ENCODE measurements at regions not wholly inside any gene's neighbourhood (a gene's known extent, or its start where the extent isn't known, plus 50 kb on each side); places are given as distances from the start of the nearest gene placed in this dataset.
"Not testable (repeated sequence)": the region's sequence is repeated elsewhere in the genome, so short reads cannot be mapped to it uniquely, and the experiment has no call there.

DNA sequence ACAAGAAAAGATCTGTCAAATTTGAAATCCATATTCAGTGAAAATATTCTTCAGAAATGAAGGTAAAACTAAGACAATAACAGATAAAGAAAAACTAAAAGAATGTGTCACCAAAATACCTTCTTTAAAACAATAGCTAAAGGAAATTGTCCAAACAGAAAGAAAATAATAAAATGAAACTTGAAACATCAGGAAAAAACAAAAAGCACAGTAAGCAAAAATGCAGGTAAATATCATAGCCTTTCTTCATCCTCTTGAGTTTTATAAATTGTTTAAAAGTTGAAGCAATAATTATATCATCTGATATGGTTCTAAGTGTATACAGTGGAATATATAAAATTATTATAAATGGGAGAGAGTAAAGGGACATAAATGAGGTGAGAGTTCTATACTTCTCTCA, 103.8 kb upstream of the PDE1A start:
- no peaks in the 10 kb centered on the region for H3K27me3 Mint-ChIP-seq
- CTCF ChIA-PET = no interaction called here
- H3K9me3 Mint-ChIP-seq = no peaks in the 10 kb centered on the region
- H3K4me1 Mint-ChIP-seq = no peaks in the 10 kb centered on the region
- H3K4me3 Mint-ChIP-seq = no peak overlapping the region
- POLR2A ChIA-PET = no interaction called here
- no peak for DNase-seq
- no peak overlapping the region for H3K27ac Mint-ChIP-seq
- no peaks in the 10 kb centered on the region for H3K36me3 Mint-ChIP-seq (ENCODE audit: low read depth)

DNA sequence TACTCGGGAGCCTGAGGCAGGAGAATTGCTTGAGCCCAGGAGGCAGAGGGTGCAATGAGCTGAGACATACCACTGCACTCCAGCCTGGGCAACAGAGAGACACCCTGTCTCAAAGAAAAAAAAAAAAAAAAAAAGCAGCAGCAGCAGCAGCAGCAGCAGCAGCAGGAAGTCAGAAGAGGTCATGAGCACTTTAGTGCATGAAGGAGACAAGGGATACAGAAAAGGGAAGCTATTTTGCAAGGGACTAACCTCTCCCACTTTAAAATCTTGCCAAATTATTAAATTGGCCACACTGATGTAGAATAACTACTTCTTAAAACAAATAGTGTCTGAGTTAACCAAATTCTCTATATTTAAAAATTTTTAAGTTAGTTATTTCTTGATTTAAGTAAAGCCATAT, 113.4 kb upstream of the PDE1A start:
- CTCF ChIA-PET = no interaction called here
- no peak overlapping the region for H3K4me3 Mint-ChIP-seq
- no peaks in the 10 kb centered on the region for H3K27me3 Mint-ChIP-seq

DNA sequence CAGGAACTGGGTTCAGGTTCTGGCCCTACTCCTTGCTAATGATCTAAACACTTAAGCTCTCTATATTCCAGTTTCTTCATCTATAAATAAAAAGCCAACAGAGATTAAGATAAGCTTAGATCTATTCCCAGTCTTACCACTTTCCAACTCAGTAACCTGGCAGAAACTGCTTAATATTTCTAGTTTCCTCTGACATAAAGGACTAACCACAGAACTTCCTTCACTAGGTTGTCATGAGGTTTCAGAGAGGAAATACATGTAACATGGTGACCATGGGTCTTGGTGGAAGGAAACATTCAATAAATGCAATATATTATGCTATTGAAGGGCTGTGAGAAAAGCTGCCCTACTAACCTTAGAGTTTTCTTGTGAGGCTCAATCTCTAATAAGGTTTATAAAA, 114.4 kb upstream of the PDE1A start:
- Mint-ChIP-seq H3K36me3 (ENCODE audit: low read depth) (no peaks in the 10 kb centered on the region), H3K4me1 (peaks cover 2% of the 10 kb centered on the region), H3K4me3 (no peak overlapping the region), H3K27me3 (no peaks in the 10 kb centered on the region), H3K27ac (no peak overlapping the region), H3K9me3 (no peaks in the 10 kb centered on the region)
- POLR2A ChIA-PET = no interaction called here
- DNase-seq = no peak
- CTCF ChIA-PET = no interaction called here

More for the DNA sequence above, 113.4 kb upstream of the PDE1A start:
- H3K4me1 Mint-ChIP-seq = peaks cover 2% of the 10 kb centered on the region
- H3K27ac Mint-ChIP-seq = no peak overlapping the region
- H3K36me3 Mint-ChIP-seq (ENCODE audit: low read depth) = no peaks in the 10 kb centered on the region
- POLR2A ChIA-PET = no interaction called here
- H3K9me3 Mint-ChIP-seq = no peaks in the 10 kb centered on the region
- DNase-seq = no peak

DNA sequence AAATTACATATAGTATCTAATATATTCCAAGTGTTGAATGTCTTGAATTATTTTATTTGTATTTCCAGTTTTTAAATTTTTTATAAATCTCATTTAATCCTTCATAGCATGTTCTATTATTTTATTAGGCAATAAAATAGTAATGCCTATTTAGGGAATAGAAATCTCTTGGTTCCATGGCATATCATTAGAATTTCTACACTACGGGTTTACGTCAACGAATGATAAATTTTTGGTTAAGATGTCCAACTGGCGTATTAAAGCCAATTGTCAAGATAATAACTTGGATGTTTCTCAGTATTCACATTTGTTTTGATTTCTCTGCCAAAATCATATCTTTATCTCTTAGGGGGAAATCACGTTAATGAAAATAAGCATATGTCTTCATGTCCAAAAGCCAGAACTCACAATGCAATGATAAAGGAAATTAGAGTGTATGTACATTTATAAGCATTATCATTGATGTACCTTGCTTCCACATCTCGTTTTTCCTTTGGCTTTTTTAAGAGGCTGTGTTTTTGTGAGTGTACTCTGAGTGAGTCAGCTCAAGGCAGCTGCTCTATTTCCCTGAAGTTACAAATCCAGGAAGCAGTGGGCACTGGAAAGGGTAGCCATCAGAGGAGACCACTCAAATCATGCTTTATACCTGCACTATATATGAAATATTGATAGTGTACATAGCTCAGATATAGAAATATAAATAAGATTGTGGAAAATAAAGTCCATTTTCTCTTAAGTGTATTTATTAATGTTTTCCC, 115.8 kb upstream of the PDE1A start:
- no peaks in the 10 kb centered on the region for H3K27me3 Mint-ChIP-seq
- no peak for DNase-seq
- ChIA-PET CTCF (no interaction called here), POLR2A (no interaction called here)
- no peaks in the 10 kb centered on the region for H3K36me3 Mint-ChIP-seq (ENCODE audit: low read depth)
- H3K4me3 Mint-ChIP-seq = no peak overlapping the region
- H3K9me3 Mint-ChIP-seq = no peaks in the 10 kb centered on the region
- H3K27ac Mint-ChIP-seq = no peak overlapping the region
- peaks cover 2% of the 10 kb centered on the region for H3K4me1 Mint-ChIP-seq

DNA sequence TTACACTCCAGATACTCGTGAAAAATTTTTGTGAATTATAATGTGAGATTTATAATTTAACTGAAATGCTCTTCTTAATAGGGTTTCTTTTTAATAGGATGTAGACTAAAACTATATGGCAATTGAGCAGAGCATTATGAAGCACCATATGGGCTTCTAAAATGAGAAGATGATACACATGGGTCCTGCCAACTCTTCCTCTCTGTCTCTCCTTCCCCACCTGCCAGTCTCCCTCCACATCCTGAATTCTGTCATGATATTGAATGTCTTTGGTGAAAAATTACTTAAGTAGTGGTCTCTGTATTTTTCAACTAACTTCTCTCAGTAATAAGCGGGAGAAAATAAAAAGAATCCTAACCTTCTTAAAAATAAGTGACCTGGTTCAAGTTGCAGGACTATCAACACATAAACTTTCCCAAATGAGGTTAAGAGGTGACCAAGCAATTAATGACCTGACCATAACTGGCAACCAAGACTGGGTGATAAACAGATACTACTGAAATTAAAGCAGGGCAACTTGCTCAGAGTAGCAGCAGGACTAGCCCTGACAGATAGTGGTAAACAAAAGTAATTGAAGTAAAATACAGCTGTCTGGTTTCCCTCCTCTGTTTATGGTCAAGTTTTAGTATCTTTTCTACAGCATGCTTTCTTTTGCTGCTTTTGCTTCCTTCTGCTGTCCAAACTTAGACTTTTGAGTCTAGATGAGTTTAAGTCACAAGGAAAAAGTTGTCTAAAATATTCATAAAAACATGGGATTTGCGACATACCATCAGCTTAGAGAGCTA, 117.1 kb upstream of the PDE1A start:
- CTCF ChIA-PET = no interaction called here
- DNase-seq = no peak
- peaks cover 2% of the 10 kb centered on the region for H3K4me1 Mint-ChIP-seq
- no peaks in the 10 kb centered on the region for H3K36me3 Mint-ChIP-seq (ENCODE audit: low read depth)
- no peak overlapping the region for H3K4me3 Mint-ChIP-seq
- POLR2A ChIA-PET = no interaction called here
- H3K27ac Mint-ChIP-seq = no peak overlapping the region
- H3K27me3 Mint-ChIP-seq = no peaks in the 10 kb centered on the region
- H3K9me3 Mint-ChIP-seq = no peaks in the 10 kb centered on the region

DNA sequence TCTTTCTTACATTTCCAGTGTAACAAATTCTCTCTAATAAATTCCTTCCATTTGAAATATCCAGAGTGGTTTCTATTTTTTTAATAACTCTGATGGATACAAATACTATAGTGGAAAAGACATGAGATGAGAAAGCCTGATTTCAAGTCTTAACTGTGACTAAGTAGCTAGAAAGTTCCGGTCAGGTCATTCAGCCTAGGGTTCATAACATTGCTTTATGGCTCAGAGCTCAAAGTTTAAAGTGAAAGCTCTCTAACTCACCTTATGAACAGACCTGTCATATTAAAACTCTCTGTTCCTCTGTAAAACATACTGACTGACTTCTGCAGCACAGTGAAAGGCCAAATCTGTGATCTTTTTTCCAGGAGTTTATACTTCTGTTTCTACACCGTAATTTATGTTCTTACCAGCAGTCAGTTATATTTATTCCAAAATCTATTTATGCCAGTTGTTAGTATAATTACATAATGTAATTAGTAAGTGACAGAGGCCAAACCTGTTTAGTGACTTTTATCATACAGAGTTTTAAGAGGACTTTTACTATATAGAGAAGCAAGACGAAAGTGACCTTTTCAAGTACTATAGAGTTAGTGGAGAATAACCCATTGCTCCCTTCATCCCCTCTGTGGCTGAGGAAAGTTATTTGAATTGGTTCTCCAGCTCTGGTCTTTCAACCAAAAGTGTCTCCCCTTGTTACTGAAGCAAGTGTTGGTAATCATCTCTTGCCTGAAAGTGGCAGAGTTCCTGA, 118.8 kb upstream of the PDE1A start:
- CTCF ChIA-PET = no interaction called here
- H3K4me3 Mint-ChIP-seq = no peak overlapping the region
- POLR2A ChIA-PET = no interaction called here
- peaks cover 2% of the 10 kb centered on the region for H3K4me1 Mint-ChIP-seq
- H3K27me3 Mint-ChIP-seq = no peaks in the 10 kb centered on the region
- H3K9me3 Mint-ChIP-seq = no peaks in the 10 kb centered on the region
- H3K27ac Mint-ChIP-seq = no peak overlapping the region
- no peak for DNase-seq
- H3K36me3 Mint-ChIP-seq (ENCODE audit: low read depth) = no peaks in the 10 kb centered on the region

DNA sequence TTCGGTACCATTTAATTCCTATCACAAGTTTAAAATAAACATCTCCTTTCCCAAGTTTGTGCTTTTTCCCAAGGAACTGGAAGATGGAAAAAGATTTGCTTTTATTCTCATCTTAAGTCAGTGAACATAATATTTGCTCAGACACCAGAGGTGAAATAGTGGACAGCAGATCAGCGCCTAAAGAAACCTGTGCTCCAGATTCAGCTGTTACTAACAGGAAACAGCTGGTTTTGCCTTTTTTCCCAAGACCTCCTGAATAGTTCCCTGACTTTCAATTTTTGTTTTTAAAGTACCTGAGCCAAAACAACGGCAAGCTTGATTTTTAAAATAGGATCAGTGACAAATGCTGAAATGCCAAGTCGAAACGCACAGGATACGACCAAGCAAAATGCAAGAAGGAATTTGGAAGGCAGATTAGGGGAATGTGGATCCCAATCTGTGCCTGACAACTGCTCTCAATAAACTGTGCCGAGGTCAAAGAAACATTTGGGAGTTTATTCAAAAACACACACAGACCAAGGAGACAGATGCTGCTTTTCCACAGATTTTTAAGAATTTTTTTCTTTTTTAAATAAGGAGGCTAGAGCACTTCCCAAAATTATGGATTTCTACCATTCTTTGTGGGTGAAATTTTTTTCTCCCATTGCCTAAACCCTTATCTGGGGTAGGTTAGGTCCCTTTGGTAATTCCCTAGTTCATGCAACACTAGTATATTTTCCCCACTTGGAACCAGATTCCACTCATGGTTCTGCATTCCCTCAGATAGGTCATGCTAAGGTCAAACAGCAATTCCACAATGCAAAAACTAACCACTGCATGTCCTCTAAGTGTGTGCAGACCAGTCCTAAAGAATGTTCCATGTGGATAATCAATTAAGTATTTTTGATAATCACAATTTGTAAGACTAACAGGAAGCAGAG, 121.5 kb upstream of the PDE1A start:
- Mint-ChIP-seq H3K27ac (no peak overlapping the region), H3K9me3 (no peaks in the 10 kb centered on the region), H3K27me3 (no peaks in the 10 kb centered on the region), H3K36me3 (ENCODE audit: low read depth) (no peaks in the 10 kb centered on the region), H3K4me3 (no peak overlapping the region), H3K4me1 (no peaks in the 10 kb centered on the region)
- ChIA-PET CTCF (no interaction called here), POLR2A (no interaction called here)
- DNase-seq = no peak

DNA sequence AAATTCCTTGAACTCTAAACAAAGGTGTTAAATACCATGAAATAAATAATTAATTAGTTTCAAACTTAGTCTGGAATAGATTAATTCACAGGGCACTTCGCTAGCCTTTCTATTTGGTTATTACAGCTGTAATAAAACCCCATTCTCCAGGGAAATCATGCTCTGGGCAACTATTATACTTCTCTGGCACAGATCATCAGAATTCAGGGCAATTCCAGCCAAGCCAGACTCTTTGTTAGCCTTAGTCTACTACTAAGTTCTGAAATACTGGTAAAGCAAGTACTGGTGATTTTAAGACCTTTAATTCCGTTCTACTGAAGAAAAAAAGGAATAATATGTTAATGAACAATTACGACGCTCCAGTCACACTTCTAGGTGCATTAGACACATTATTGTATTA, 123.4 kb upstream of the PDE1A start:
- no peak overlapping the region for H3K27ac Mint-ChIP-seq

DNA sequence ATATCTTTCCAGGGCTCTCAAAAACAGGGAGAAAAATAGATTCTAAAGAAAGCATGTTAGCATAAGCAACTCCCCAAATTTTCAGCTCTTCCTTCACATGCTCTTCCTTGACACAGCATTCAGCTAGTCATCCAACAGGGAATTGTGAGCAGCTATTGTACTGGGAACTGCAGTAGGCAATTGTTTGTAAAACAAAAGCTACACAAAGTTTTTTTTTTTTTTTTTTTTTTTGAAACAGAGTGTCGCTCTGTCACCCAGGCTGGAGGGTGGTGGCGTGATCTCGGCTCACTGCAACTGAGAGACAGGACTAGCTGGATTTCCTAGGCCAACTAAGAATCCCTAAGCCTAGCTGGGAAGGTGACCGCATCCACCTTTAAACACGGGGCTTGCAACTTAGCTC, 125.4 kb upstream of the PDE1A start:
- DNase-seq; POLR2A ChIA-PET; H3K9me3 Mint-ChIP-seq; H3K4me1 Mint-ChIP-seq; CTCF ChIA-PET; H3K36me3 Mint-ChIP-seq (ENCODE audit: low read depth); H3K27ac Mint-ChIP-seq; H3K4me3 Mint-ChIP-seq; H3K27me3 Mint-ChIP-seq: not testable (repeated sequence)

More for the DNA sequence above, 123.4 kb upstream of the PDE1A start:
- no peak for DNase-seq
- CTCF ChIA-PET = no interaction called here
- Mint-ChIP-seq H3K4me1 (no peaks in the 10 kb centered on the region), H3K9me3 (no peaks in the 10 kb centered on the region), H3K27me3 (no peaks in the 10 kb centered on the region), H3K36me3 (ENCODE audit: low read depth) (no peaks in the 10 kb centered on the region), H3K4me3 (no peak overlapping the region)
- POLR2A ChIA-PET = no interaction called here

DNA sequence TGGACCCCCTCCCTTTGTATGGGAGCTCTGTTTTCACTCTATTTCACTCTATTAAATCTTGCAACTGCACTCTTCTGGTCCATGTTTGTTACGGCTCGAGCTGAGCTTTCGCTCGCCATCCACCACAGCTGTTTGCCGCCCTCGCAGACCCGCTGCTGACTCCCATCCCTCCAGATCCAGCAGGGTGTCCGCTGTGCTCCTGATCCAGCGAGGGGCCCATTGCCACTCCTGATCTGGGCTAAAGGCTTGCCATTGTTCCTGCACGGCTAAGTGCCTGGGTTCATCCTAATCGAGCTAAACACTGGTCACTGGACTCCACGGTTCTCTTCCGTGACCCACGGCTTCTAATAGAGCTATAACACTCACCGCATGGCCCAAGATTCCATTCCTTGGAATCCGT, 125.9 kb upstream of the PDE1A start:
- H3K4me1 Mint-ChIP-seq; POLR2A ChIA-PET; DNase-seq; H3K27me3 Mint-ChIP-seq; H3K36me3 Mint-ChIP-seq (ENCODE audit: low read depth); H3K4me3 Mint-ChIP-seq; H3K9me3 Mint-ChIP-seq; H3K27ac Mint-ChIP-seq; CTCF ChIA-PET: not testable (repeated sequence)

DNA sequence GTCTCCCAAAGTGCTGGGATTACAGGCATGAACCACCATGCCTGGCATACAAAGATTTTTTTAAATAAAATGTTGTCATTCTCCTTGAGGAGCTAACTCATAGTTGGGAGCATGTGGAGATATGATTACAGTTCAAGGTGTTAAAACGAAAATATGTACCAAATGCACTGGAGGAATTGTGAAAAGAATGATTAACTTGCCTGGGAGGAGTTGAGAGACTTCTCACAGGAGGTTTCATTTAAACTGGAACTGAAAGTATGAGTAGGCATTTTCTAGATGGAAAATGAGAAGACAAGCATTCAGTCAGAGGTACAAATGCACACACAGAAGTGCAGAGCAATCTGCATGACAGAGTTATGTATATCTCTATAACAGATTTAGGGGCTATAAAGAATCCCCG, 126.6 kb upstream of the PDE1A start:
- POLR2A ChIA-PET = no interaction called here
- H3K4me1 Mint-ChIP-seq = no peaks in the 10 kb centered on the region

DNA sequence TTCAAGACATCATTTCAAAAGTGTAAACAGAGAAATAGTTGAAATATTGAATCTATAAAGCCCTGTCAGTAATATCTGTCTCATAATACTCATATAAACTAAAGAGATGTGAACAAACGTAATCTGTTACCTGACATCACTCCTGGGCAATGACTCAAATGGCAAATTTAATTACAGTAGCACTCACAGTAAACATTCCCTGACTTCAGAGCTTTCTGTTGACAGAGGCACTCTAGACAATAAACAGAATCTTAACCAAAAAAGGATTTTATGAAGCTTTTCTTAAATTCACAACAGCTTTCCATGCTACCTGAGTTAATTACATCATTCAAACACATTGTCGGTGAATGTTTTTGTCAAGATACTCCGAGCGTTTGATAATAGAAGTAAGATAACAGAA, 128.1 kb upstream of the PDE1A start:
- ChIA-PET CTCF (no interaction called here), POLR2A (interaction anchor here (0.6 kb wide), 1 partner anchor 13 kb away, joined by 3 read pairs; no protein-coding TSS in a partner anchor)
- Mint-ChIP-seq H3K4me3 (no peak overlapping the region), H3K27me3 (no peaks in the 10 kb centered on the region), H3K36me3 (ENCODE audit: low read depth) (no peaks in the 10 kb centered on the region), H3K4me1 (no peaks in the 10 kb centered on the region), H3K27ac (no peak overlapping the region), H3K9me3 (no peaks in the 10 kb centered on the region)
- DNase-seq = no peak

More for the DNA sequence above, 126.6 kb upstream of the PDE1A start:
- CTCF ChIA-PET = no interaction called here
- DNase-seq = no peak
- Mint-ChIP-seq H3K27me3 (no peaks in the 10 kb centered on the region), H3K4me3 (no peak overlapping the region), H3K9me3 (no peaks in the 10 kb centered on the region), H3K27ac (no peak overlapping the region), H3K36me3 (ENCODE audit: low read depth) (no peaks in the 10 kb centered on the region)

DNA sequence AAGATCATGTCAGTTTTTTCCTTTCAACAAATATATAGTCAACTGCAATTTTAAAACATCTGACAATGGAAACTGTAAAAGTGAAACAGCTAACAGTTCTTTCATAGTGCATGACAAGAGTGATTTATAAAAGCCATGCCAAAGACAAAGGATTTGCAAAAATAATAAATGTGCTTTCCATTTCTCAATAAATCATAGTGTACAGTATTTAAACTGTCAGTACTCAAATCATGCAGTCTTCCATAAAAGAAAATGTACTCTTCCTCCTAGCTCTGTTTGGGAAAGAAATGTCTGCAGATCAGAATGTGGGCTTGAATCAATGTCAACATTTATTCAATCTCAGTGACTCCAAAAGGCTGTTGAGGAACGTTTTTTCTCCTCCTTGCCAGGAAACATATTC, 131.7 kb upstream of the PDE1A start:
- H3K27ac Mint-ChIP-seq = no peak overlapping the region
- H3K4me1 Mint-ChIP-seq = no peaks in the 10 kb centered on the region
- no peaks in the 10 kb centered on the region for H3K9me3 Mint-ChIP-seq
- H3K36me3 Mint-ChIP-seq (ENCODE audit: low read depth) = no peaks in the 10 kb centered on the region
- no peak for DNase-seq
- ChIA-PET POLR2A (no interaction called here), CTCF (no interaction called here)
- no peak overlapping the region for H3K4me3 Mint-ChIP-seq
- no peaks in the 10 kb centered on the region for H3K27me3 Mint-ChIP-seq
